Kidney (tissue), 13 donors: ENCODE measurements at regions not wholly inside any gene's neighbourhood (a gene's known extent, or its start where the extent isn't known, plus 50 kb on each side); places are given as distances from the start of the nearest gene placed in this dataset.

Source experiments
- DNase-seq, 5 donors: peaks; one replicate each; pipeline ENCODE4 v3.0.0-alpha.2; 2013 to 2020
- FAIRE-seq: peaks from 2 replicates; lab custom pipeline; 2012; peaks lifted over from hg19 to GRCh38; lab: Jason Lieb, UNC
- H3K27ac ChIP-seq, 2 donors: one replicate each; pipeline ENCODE4 v1.7.0; 2013; ENCODE audit warnings: low read depth in 2 of 2, low read length in 2 of 2, inconsistent platforms in 1 of 2
- H3K27me3 ChIP-seq: one replicate; pipeline ENCODE4 v1.7.1; 2013; ENCODE audit warnings: low read length, inconsistent platforms; ENCODE audit not compliant: control insufficient read depth, insufficient read depth
- H3K36me3 ChIP-seq, 3 donors: one replicate each; pipeline versions ENCODE4 v1.7.0 to v1.7.1; 2013; ENCODE audit warnings: low read length in 3 of 3, control low read depth in 1 of 3, inconsistent platforms in 1 of 3; ENCODE audit not compliant: insufficient read depth in 3 of 3, control insufficient read depth in 2 of 3
- H3K4me1 ChIP-seq, 3 donors: one replicate each; pipeline versions ENCODE4 v1.7.0 to v1.7.1; 2013; ENCODE audit warnings: low read length in 3 of 3, inconsistent platforms in 1 of 3, low read depth in 1 of 3; ENCODE audit not compliant: control insufficient read depth in 2 of 3, insufficient read depth in 2 of 3
- H3K4me3 ChIP-seq, 3 donors: one replicate each; pipeline versions ENCODE4 v1.7.0 to v1.8.1; 2013; ENCODE audit warnings: low read length in 3 of 3, control low read depth in 1 of 3, inconsistent platforms in 1 of 3
- H3K9ac ChIP-seq, 3 donors: one replicate each; pipeline versions ENCODE4 v1.7.0 to v1.7.1; 2013; ENCODE audit warnings: low read length in 3 of 3, control low read depth in 1 of 3, inconsistent platforms in 1 of 3
- H3K9me3 ChIP-seq, 3 donors: one replicate each; pipeline versions ENCODE4 v1.7.0 to v1.7.1; 2013; ENCODE audit warnings: low read length in 3 of 3, control low read depth in 1 of 3, inconsistent platforms in 1 of 3; ENCODE audit not compliant: control insufficient read depth in 2 of 3, insufficient read depth in 1 of 3
- intact Hi-C: fragments of 100-400 bp; cut with DNase I; formaldehyde crosslinking; loops from one replicate; pipeline ENCODE4 v1.11.1; 2022
- TF ChIP-seq, protein P1 (sequence below): IDR thresholded peaks from 3 replicates; pipeline ENCODE4 v1.5.1; 2012; ENCODE audit warnings: mild to moderate bottlenecking, moderate library complexity, borderline replicate concordance; ENCODE audit not compliant: insufficient read depth; ENCODE audit errors: extremely low read depth
- donor health status: control.
- donor health status: control.
- donor health status: control.
- donor health status: control.
- donor health status: control.
- donor health status: DM: yes; HTN: yes; CAD: no.
- donor health status: Normal renal cell carcinoma (clear cell type).

DNA sequence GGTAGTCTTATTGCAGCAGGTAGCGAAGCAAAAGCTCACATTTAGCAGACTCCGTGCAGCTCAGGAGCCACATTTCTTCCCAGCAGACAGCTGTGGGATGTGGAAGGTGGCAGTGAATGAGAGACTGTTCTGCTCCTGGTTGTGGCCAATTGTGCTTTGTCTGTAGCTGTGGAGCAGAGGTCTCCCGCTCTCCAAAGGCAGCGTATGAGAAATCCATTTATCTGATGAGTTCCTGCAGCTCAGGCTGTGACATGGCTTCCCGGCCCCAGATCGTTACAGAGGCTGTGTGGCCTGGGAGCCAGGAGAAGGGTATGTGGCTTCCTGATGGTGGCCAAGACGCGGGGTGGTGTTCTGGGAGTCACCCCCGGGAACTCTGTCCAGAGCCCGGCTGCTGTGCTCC is 64.5 kb upstream of the KIF16B start:
- FAIRE-seq (no peak), DNase-seq (no peak)
- TF ChIP-seq, protein P1, sequence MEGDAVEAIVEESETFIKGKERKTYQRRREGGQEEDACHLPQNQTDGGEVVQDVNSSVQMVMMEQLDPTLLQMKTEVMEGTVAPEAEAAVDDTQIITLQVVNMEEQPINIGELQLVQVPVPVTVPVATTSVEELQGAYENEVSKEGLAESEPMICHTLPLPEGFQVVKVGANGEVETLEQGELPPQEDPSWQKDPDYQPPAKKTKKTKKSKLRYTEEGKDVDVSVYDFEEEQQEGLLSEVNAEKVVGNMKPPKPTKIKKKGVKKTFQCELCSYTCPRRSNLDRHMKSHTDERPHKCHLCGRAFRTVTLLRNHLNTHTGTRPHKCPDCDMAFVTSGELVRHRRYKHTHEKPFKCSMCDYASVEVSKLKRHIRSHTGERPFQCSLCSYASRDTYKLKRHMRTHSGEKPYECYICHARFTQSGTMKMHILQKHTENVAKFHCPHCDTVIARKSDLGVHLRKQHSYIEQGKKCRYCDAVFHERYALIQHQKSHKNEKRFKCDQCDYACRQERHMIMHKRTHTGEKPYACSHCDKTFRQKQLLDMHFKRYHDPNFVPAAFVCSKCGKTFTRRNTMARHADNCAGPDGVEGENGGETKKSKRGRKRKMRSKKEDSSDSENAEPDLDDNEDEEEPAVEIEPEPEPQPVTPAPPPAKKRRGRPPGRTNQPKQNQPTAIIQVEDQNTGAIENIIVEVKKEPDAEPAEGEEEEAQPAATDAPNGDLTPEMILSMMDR = no peak
- Histone ChIP-seq H3K9me3 (no peaks in the 10 kb centered on the region), H3K4me3 (no peak overlapping the region), H3K4me1 (no peaks in the 10 kb centered on the region), H3K27ac (no peak overlapping the region), H3K36me3 (no peaks in the 10 kb centered on the region), H3K9ac (no peak overlapping the region), H3K27me3 (no peaks in the 10 kb centered on the region)
- intact Hi-C loops = no loop called here

DNA sequence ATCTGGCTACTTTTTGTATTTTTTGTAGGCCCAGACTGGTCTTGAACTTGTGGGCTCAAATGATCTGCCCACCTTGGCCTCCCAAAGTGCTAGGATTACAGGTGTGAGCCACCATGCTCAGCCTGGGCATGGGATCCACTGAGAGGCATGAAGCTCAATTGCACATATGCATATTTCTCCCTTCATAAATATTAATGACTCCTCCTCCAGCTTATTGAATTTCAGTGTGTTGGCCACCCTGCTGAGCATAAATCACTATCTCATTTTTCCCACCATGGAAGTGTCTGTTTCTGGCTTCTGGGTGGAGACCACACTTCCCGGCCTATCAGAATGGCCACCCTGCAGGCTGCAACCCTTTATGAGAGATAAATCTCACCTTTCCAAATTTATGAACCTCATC is 53.6 kb upstream of the KIF16B start:
- no peak overlapping the region for H3K9ac ChIP-seq
- no peak overlapping the region for H3K4me3 ChIP-seq
- no peaks in the 10 kb centered on the region for H3K9me3 ChIP-seq
- FAIRE-seq (no peak), DNase-seq (no peak)
- H3K27ac ChIP-seq = no peak overlapping the region
- TF ChIP-seq, protein P1 = no peak
- intact Hi-C loops = loop anchor here (10.0 kb wide), 1 partner anchor 112 kb away; no protein-coding TSS in a partner anchor
- no peaks in the 10 kb centered on the region for H3K27me3 ChIP-seq
- no peaks in the 10 kb centered on the region for H3K4me1 ChIP-seq
- no peaks in the 10 kb centered on the region for H3K36me3 ChIP-seq

DNA sequence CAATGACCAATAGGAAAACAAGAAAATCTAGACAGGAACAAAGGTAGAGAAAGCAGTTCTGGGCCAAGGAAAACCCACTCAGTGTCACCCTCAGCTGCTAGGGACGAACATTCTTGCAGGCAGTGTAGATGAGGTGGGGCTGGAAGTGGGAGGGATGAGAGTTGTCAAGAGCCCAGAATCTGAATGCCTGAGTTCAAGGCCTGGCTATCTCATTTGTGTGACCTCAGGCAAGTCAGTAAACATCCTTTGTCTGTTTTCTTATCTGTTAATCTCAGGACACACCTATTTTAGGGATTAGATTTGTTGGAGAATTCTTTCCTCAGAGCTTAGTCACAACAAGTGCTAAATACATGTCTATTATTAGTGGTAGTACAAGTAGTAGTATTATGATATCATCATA is 50.9 kb upstream of the KIF16B start:
- Histone ChIP-seq H3K36me3 (no peaks in the 10 kb centered on the region), H3K27me3 (no peaks in the 10 kb centered on the region), H3K4me1 (no peaks in the 10 kb centered on the region), H3K9ac (no peak overlapping the region), H3K4me3 (no peak overlapping the region), H3K27ac (no peak overlapping the region), H3K9me3 (no peaks in the 10 kb centered on the region)
- TF ChIP-seq, protein P1 = no peak
- FAIRE-seq (no peak), DNase-seq (no peak)
- intact Hi-C loops = loop anchor here (10.0 kb wide), 1 partner anchor 109 kb away; no protein-coding TSS in a partner anchor
